GM23248 (cell line): ENCODE measurements at regions not wholly inside any gene's neighbourhood (a gene's known extent, or its start where the extent isn't known, plus 50 kb on each side); places are given as distances from the start of the nearest gene placed in this dataset.

Experiments
- DNase-seq: peaks from one replicate; pipeline ENCODE4 v3.0.0-alpha.2; 2015
- H2AFZ ChIP-seq: fragments of 200-600 bp; sonication (generic); 2 replicates; pipeline ENCODE4 v1.6.1; 2016; ENCODE audit warnings: antibody characterized with exemption
- H3F3A ChIP-seq: fragments of 200-600 bp; sonication (generic); 2 replicates; pipeline ENCODE4 v1.6.1; 2016; ENCODE audit warnings: mild to moderate bottlenecking, antibody characterized with exemption, mixed run types; ENCODE audit not compliant: insufficient read depth
- H3K27ac ChIP-seq: fragments of 200-600 bp; sonication (generic); 2 replicates; pipeline ENCODE4 v1.5.1; 2016; ENCODE audit warnings: mild to moderate bottlenecking
- H3K27me3 ChIP-seq: fragments of 200-600 bp; sonication (generic); replicated peaks from 2 replicates; pipeline ENCODE4 v1.6.1; 2016; ENCODE audit warnings: mild to moderate bottlenecking; ENCODE audit not compliant: insufficient read depth
- H3K36me3 ChIP-seq: fragments of 200-600 bp; sonication (generic); 2 replicates; pipeline ENCODE4 v1.6.1; 2016; ENCODE audit warnings: low read depth, mild to moderate bottlenecking
- H3K4me1 ChIP-seq: fragments of 200-600 bp; sonication (generic); 2 replicates; pipeline ENCODE4 v1.6.1; 2016; ENCODE audit warnings: mild to moderate bottlenecking; ENCODE audit not compliant: insufficient read depth
- H3K4me2 ChIP-seq: fragments of 200-600 bp; sonication (generic); one replicate; pipeline ENCODE4 v1.6.1; 2016; ENCODE audit warnings: mild to moderate bottlenecking; ENCODE audit not compliant: unreplicated experiment
- H3K4me3 ChIP-seq: fragments of 200-600 bp; sonication (generic); 2 replicates; pipeline ENCODE4 v1.5.1; 2016; ENCODE audit warnings: mild to moderate bottlenecking
- H3K79me2 ChIP-seq: fragments of 200-600 bp; sonication (generic); 2 replicates; pipeline ENCODE4 v1.6.1; 2016; ENCODE audit warnings: mild to moderate bottlenecking; ENCODE audit not compliant: insufficient read depth
- H3K9ac ChIP-seq: fragments of 200-600 bp; sonication (generic); 2 replicates; pipeline ENCODE4 v1.6.1; 2016; ENCODE audit warnings: mild to moderate bottlenecking
- H3K9me2 ChIP-seq: fragments of 200-600 bp; sonication (generic); 2 replicates; pipeline ENCODE4 v1.6.1; 2016; ENCODE audit warnings: mixed run types, mild to moderate bottlenecking, moderate library complexity; ENCODE audit not compliant: insufficient read depth
- H3K9me3 ChIP-seq: fragments of 200-600 bp; sonication (generic); one replicate; pipeline ENCODE4 v1.6.1; 2017; ENCODE audit warnings: low read depth
- H4K20me1 ChIP-seq: fragments of 200-600 bp; sonication (generic); 2 replicates; pipeline ENCODE4 v1.6.0; 2016; ENCODE audit not compliant: insufficient read depth
- EZH2 ChIP-seq: fragments of 200-600 bp; sonication (generic); IDR thresholded peaks from 2 replicates; pipeline ENCODE4 v1.6.1; 2018; ENCODE audit warnings: antibody characterized with exemption, mild to moderate bottlenecking; ENCODE audit not compliant: insufficient read depth, poor library complexity, severe bottlenecking
- EZH2phosphoT487 ChIP-seq: fragments of 200-600 bp; sonication (generic); IDR thresholded peaks from 2 replicates; pipeline ENCODE4 v1.6.1; 2018; ENCODE audit warnings: antibody characterized with exemption, moderate library complexity, mild to moderate bottlenecking, low read depth; ENCODE audit not compliant: insufficient read depth
- WGBS, 2 experiments: methylation state at CpG; one replicate each; pipeline ENCODE4 v1.1.6; 2015 to 2017; ENCODE audit warnings: low lambda C conversion rate in 2 of 2, low coverage in 1 of 2; ENCODE audit errors: missing lambda C conversion rate in 2 of 2; 5-methylcytosine and 5-hydroxymethylcytosine counted together
- in situ Hi-C: fragments of 300-500 bp; cut with MboI; formaldehyde crosslinking; loops from 2 replicates; pipeline ENCODE4 v1.15.0; 2020

GRCh38 chr2:223114917-223115316 is 62.9 kb downstream of the KCNE4 start:
- no peak overlapping the region for H3K9ac ChIP-seq
- 80 to 83% methylated on average over 3 of the region's 3 CpGs for WGBS, 2 experiments
- TF ChIP-seq EZH2 (no peak), EZH2phosphoT487 (no peak)
- H3K27ac ChIP-seq, result no peak overlapping the region
- H3F3A ChIP-seq, result no peaks in the 10 kb centered on the region
- H2AFZ ChIP-seq, result no peak overlapping the region
- H3K4me1 ChIP-seq, result peaks cover 3% of the 10 kb centered on the region; the same call in 1 of the 2 replicates
- DNase-seq, result no peak
- no peak overlapping the region for H3K4me3 ChIP-seq
- no peaks in the 10 kb centered on the region for H3K36me3 ChIP-seq
- H3K9me2 ChIP-seq, result no peaks in the 10 kb centered on the region
- H4K20me1 ChIP-seq, result no peaks in the 10 kb centered on the region
- no peaks in the 10 kb centered on the region for H3K79me2 ChIP-seq
- no peaks in the 10 kb centered on the region for H3K9me3 ChIP-seq
- H3K27me3 ChIP-seq, result no peaks in the 10 kb centered on the region
- H3K4me2 ChIP-seq, result no peak overlapping the region
- in situ Hi-C loops, result no loop called here

- Histone ChIP-seq H3K27ac (no peak overlapping the region), H3K4me2 (no peak overlapping the region), H3K9ac (no peak overlapping the region), H4K20me1 (no peaks in the 10 kb centered on the region), H3K4me1 (no peaks in the 10 kb centered on the region), H2AFZ (no peak overlapping the region), H3K27me3 (no peaks in the 10 kb centered on the region), H3K79me2 (no peaks in the 10 kb centered on the region), H3K9me3 (no peaks in the 10 kb centered on the region), H3K36me3 (no peaks in the 10 kb centered on the region), H3K9me2 (no peaks in the 10 kb centered on the region), H3K4me3 (no peak overlapping the region), H3F3A (no peaks in the 10 kb centered on the region)
- TF ChIP-seq EZH2, result no peak
- no peak for TF ChIP-seq EZH2phosphoT487
- DNase-seq, result no peak
- in situ Hi-C loops, result no loop called here
- WGBS, 2 experiments, result 84 to 86% methylated on average over 4 of the region's 4 CpGs
Observed at GRCh38 chr2:223117533-223117932, 65.5 kb downstream of the KCNE4 start.

- H3F3A ChIP-seq, result no peaks in the 10 kb centered on the region
- H3K4me3 ChIP-seq, result no peak overlapping the region
- in situ Hi-C loops, result no loop called here
- no peaks in the 10 kb centered on the region for H3K79me2 ChIP-seq
- H3K36me3 ChIP-seq, result no peaks in the 10 kb centered on the region
- no peak overlapping the region for H3K9ac ChIP-seq
- H3K4me2 ChIP-seq, result no peak overlapping the region
- H3K4me1 ChIP-seq, result peaks cover 7% of the 10 kb centered on the region
- no peak for DNase-seq
- no peak overlapping the region for H2AFZ ChIP-seq
- no peak overlapping the region for H3K27ac ChIP-seq
- no peaks in the 10 kb centered on the region for H3K9me2 ChIP-seq
- no peaks in the 10 kb centered on the region for H4K20me1 ChIP-seq
- no peak for TF ChIP-seq EZH2
- no peak for TF ChIP-seq EZH2phosphoT487
- 75 to 92% methylated on average over 1 of the region's 1 CpG for WGBS, 2 experiments
- no peaks in the 10 kb centered on the region for H3K27me3 ChIP-seq
- H3K9me3 ChIP-seq, result no peaks in the 10 kb centered on the region
Observed at GRCh38 chr2:223121283-223121682, 69.3 kb downstream of the KCNE4 start.

- TF ChIP-seq EZH2phosphoT487, result no peak
- peaks cover 7% of the 10 kb centered on the region for H3K4me1 ChIP-seq
- no peaks in the 10 kb centered on the region for H3K9me2 ChIP-seq
- no peak for DNase-seq
- H2AFZ ChIP-seq, result no peak overlapping the region
- in situ Hi-C loops, result no loop called here
- no peak overlapping the region for H3K4me3 ChIP-seq
- no peaks in the 10 kb centered on the region for H3K27me3 ChIP-seq
- no peaks in the 10 kb centered on the region for H4K20me1 ChIP-seq
- no peaks in the 10 kb centered on the region for H3F3A ChIP-seq
- no peaks in the 10 kb centered on the region for H3K79me2 ChIP-seq
- H3K36me3 ChIP-seq, result no peaks in the 10 kb centered on the region
- no peak overlapping the region for H3K27ac ChIP-seq
- H3K9ac ChIP-seq, result no peak overlapping the region
- no peaks in the 10 kb centered on the region for H3K9me3 ChIP-seq
- no peak overlapping the region for H3K4me2 ChIP-seq
- WGBS, 2 experiments, result 30% methylated on average over 4 of the region's 4 CpGs
Observed at GRCh38 chr2:223122781-223123180, 70.8 kb downstream of the KCNE4 start.
